ENCODE measurements at regions not wholly inside any gene's neighbourhood (a gene's known extent, or its start where the extent isn't known, plus 50 kb on each side); places are given as distances from the start of the nearest gene placed in this dataset.

GRCh38 chr13:21938636-21939035, 267.8 kb downstream of the FGF9 start:
- TF ChIP-seq CTCF (IDR thresholded peaks at IDR 0.05) (no peak), POLR2AphosphoS5 (IDR thresholded peaks at IDR 0.05) (no peak)
